Neural cell (in vitro differentiated cells): ENCODE measurements at regions not wholly inside any gene's neighbourhood (a gene's known extent, or its start where the extent isn't known, plus 50 kb on each side); places are given as distances from the start of the nearest gene placed in this dataset.

Experiments
- H2AFZ ChIP-seq: fragments of 200-600, 300-800 bp; sonication (generic), shearing (Covaris generic); 2 replicates; pipeline ENCODE4 v1.6.0; 2014; ENCODE audit warnings: low read depth, mild to moderate bottlenecking, antibody characterized with exemption, low read length, moderate library complexity
- H3F3A ChIP-seq: fragments of 200-600 bp; shearing (Covaris generic); 2 replicates; pipeline ENCODE4 v1.6.1; 2016; ENCODE audit warnings: mild to moderate bottlenecking, moderate library complexity, mixed read lengths, antibody characterized with exemption, low read length; ENCODE audit not compliant: insufficient read depth, poor library complexity, severe bottlenecking
- H3K27ac ChIP-seq: fragments of 200-600, 300-800 bp; sonication (generic), shearing (Covaris generic); 2 replicates; pipeline ENCODE4 v1.5.1; 2014; ENCODE audit warnings: mild to moderate bottlenecking, low read length, moderate library complexity
- H3K27me3 ChIP-seq: fragments of 300-800, 200-600 bp; sonication (generic), shearing (Covaris generic); 2 replicates; pipeline ENCODE4 v1.6.0; 2014; ENCODE audit warnings: mild to moderate bottlenecking, low read depth, low read length, moderate library complexity; ENCODE audit not compliant: insufficient read depth
- H3K36me3 ChIP-seq: fragments of 300-800, 200-600 bp; sonication (generic), shearing (Covaris generic); 2 replicates; pipeline ENCODE4 v1.5.1; 2014; ENCODE audit warnings: mild to moderate bottlenecking, antibody characterized with exemption, low read length, moderate library complexity; ENCODE audit not compliant: insufficient read depth
- H3K4me2 ChIP-seq: fragments of 300-800, 200-600 bp; sonication (generic), shearing (Covaris generic); 2 replicates; pipeline ENCODE4 v1.6.0; 2014; ENCODE audit warnings: mild to moderate bottlenecking, low read length
- H3K4me3 ChIP-seq: fragments of 300-800, 200-600 bp; sonication (generic), shearing (Covaris generic); 2 replicates; pipeline ENCODE4 v1.5.1; 2014; ENCODE audit warnings: mild to moderate bottlenecking, low read length, moderate library complexity
- H3K79me2 ChIP-seq: fragments of 200-600 bp; shearing (Covaris generic); replicated peaks from 2 replicates; pipeline ENCODE4 v1.6.0; 2014; ENCODE audit warnings: mild to moderate bottlenecking, low read length, moderate library complexity; ENCODE audit not compliant: insufficient read depth
- H3K9ac ChIP-seq: fragments of 300-800, 200-600 bp; sonication (generic), shearing (Covaris generic); 2 replicates; pipeline ENCODE4 v1.6.1; 2016; ENCODE audit warnings: mild to moderate bottlenecking, low read length, mixed read lengths
- H3K9me2 ChIP-seq: fragments of 200-600 bp; shearing (Covaris generic); 2 replicates; pipeline ENCODE4 v1.6.1; 2016; ENCODE audit warnings: mild to moderate bottlenecking, low read length, mixed read lengths; ENCODE audit not compliant: insufficient read depth
- H3K9me3 ChIP-seq: fragments of 200-600, 300-800 bp; sonication (generic), shearing (Covaris generic); 2 replicates; pipeline ENCODE4 v1.6.1; 2016; ENCODE audit warnings: mild to moderate bottlenecking, mixed run types, low read length, moderate library complexity, mixed read lengths
- H4K20me1 ChIP-seq: fragments of 200-600 bp; shearing (Covaris generic); 2 replicates; pipeline ENCODE4 v1.6.1; 2016; ENCODE audit warnings: mild to moderate bottlenecking, mixed run types; ENCODE audit not compliant: insufficient read depth
- CTCF ChIP-seq: fragments of 450-650 bp; IDR thresholded peaks from 2 replicates; pipeline ENCODE4 v1.5.1; 2014; ENCODE audit warnings: antibody characterized with exemption, mild to moderate bottlenecking, moderate library complexity; ENCODE audit not compliant: poor library complexity, severe bottlenecking
- EP300 ChIP-seq: fragments of 450-650 bp; conservative IDR thresholded peaks from 2 replicates; pipeline ENCODE4 v1.6.1; 2014; ENCODE audit warnings: antibody characterized with exemption, mild to moderate bottlenecking, moderate library complexity; ENCODE audit not compliant: poor library complexity, severe bottlenecking
- EZH2 ChIP-seq: fragments of 200-600, 300-800 bp; shearing (Covaris generic), sonication (generic); IDR thresholded peaks from 2 replicates; pipeline ENCODE4 v1.6.1; 2014; ENCODE audit warnings: antibody characterized with exemption, low read length, borderline replicate concordance, mild to moderate bottlenecking; ENCODE audit not compliant: insufficient read depth, poor library complexity, severe bottlenecking
- MXI1 ChIP-seq: fragments of 450-650 bp; conservative IDR thresholded peaks from 2 replicates; pipeline ENCODE4 v1.6.1; 2014; ENCODE audit warnings: antibody characterized with exemption, mild to moderate bottlenecking; ENCODE audit not compliant: poor library complexity, severe bottlenecking
- POLR2AphosphoS5 ChIP-seq: IDR thresholded peaks from 2 replicates; pipeline ENCODE4 v1.6.1; 2012
- RAD21 ChIP-seq: fragments of 450-650 bp; conservative IDR thresholded peaks from 2 replicates; pipeline ENCODE4 v1.6.1; 2014; ENCODE audit warnings: antibody characterized with exemption, mild to moderate bottlenecking, moderate library complexity
- REST ChIP-seq: IDR thresholded peaks from 2 replicates; pipeline ENCODE4 v1.6.1; 2012; ENCODE audit warnings: borderline replicate concordance
- SMC3 ChIP-seq: fragments of 450-650 bp; conservative IDR thresholded peaks from 2 replicates; pipeline ENCODE4 v1.6.1; 2014; ENCODE audit warnings: antibody characterized with exemption, mild to moderate bottlenecking, moderate library complexity; ENCODE audit not compliant: poor library complexity
- TAF1 ChIP-seq: IDR thresholded peaks from 2 replicates; pipeline ENCODE4 v1.6.1; 2012; ENCODE audit warnings: low read depth

GRCh38 chr13:91195789-91196188 is 151.7 kb upstream of the MIR17HG start:
- Histone ChIP-seq H3K9me2 (no peaks in the 10 kb centered on the region), H2AFZ (no peak overlapping the region)

GRCh38 chr13:91196958-91197357 is 150.5 kb upstream of the MIR17HG start:
- no peaks in the 10 kb centered on the region for H3K79me2 ChIP-seq
- H3K27ac ChIP-seq: no peak overlapping the region
- H3K27me3 ChIP-seq: no peaks in the 10 kb centered on the region
- TF ChIP-seq REST: no peak
- no peak for TF ChIP-seq EZH2
- no peak for TF ChIP-seq EP300
- TF ChIP-seq POLR2AphosphoS5: no peak
- TF ChIP-seq CTCF: no peak
- TF ChIP-seq RAD21: no peak

More at GRCh38 chr13:91195789-91196188, 151.7 kb upstream of the MIR17HG start:
- Histone ChIP-seq H3K9ac (no peak overlapping the region), H3K9me3 (no peaks in the 10 kb centered on the region), H3K4me3 (no peak overlapping the region), H3K4me2 (no peak overlapping the region), H3F3A (no peaks in the 10 kb centered on the region), H4K20me1 (no peaks in the 10 kb centered on the region), H3K36me3 (no peaks in the 10 kb centered on the region), H3K27ac (no peak overlapping the region), H3K27me3 (no peaks in the 10 kb centered on the region), H3K79me2 (no peaks in the 10 kb centered on the region)
- TF ChIP-seq REST (no peak), EZH2 (no peak), SMC3 (no peak), RAD21 (no peak), POLR2AphosphoS5 (no peak), MXI1 (no peak), TAF1 (no peak), CTCF (no peak), EP300 (no peak)

More at GRCh38 chr13:91196958-91197357, 150.5 kb upstream of the MIR17HG start:
- H3K36me3 ChIP-seq: no peaks in the 10 kb centered on the region
- no peak overlapping the region for H2AFZ ChIP-seq
- no peaks in the 10 kb centered on the region for H3K9me3 ChIP-seq
- H3K4me2 ChIP-seq: no peak overlapping the region
- H3F3A ChIP-seq: no peaks in the 10 kb centered on the region
- H3K9ac ChIP-seq: no peak overlapping the region
- H4K20me1 ChIP-seq: no peaks in the 10 kb centered on the region
- H3K9me2 ChIP-seq: no peaks in the 10 kb centered on the region
- H3K4me3 ChIP-seq: no peak overlapping the region
